ENCODE measurements at regions not wholly inside any gene's neighbourhood (a gene's known extent, or its start where the extent isn't known, plus 50 kb on each side); places are given as distances from the start of the nearest gene placed in this dataset.

GRCh38 chr6:22903826-22904225, 334.5 kb downstream of the HDGFL1 start:
- ATAC-seq (ENCODE audit: low read depth), result no peak
- no peak overlapping the region for H3K23ac ChIP-seq (ENCODE audit: low read depth, low read length)
- intact Hi-C loops (cut with micrococcal nuclease) (no loop called here), dilution Hi-C loops (cut with HindIII; ENCODE audit: low sequenced_read_pairs, unreplicated experiment) (no loop called here), in situ Hi-C loops (cut with MboI; ENCODE audit: low sequenced_read_pairs) (no loop called here)
- TF ChIP-seq RFX5 (IDR thresholded peaks at IDR 0.05; ENCODE audit: low read depth, low read length), result no peak
- no peak for TF ChIP-seq FOS (IDR thresholded peaks at IDR 0.05; ENCODE audit: low read depth, low read length)
- no peak for TF ChIP-seq RAD21 (IDR thresholded peaks at IDR 0.05; ENCODE audit: low read length)
- no peak for TF ChIP-seq CHD1 (IDR thresholded peaks at IDR 0.05; ENCODE audit: low read depth, low read length)
- no peak for TF ChIP-seq CTCF (conservative IDR thresholded peaks at IDR 0.05; ENCODE audit: low read depth, low read length)
- TF ChIP-seq POLR2A (IDR thresholded peaks at IDR 0.05; ENCODE audit: low read depth, low read length), result no peak
- TF ChIP-seq USF2 (IDR thresholded peaks at IDR 0.05; ENCODE audit: low read depth, low read length), result no peak
- no peak for TF ChIP-seq ELK1 (IDR thresholded peaks at IDR 0.05; ENCODE audit: borderline replicate concordance, low read depth, low read length)
- TF ChIP-seq MAFK (IDR thresholded peaks at IDR 0.05; ENCODE audit: low read depth, low read length), result no peak
- TF ChIP-seq BHLHE40 (IDR thresholded peaks at IDR 0.05; ENCODE audit: low read depth, low read length), result no peak
- H3K79me1 ChIP-seq (ENCODE audit: low read depth in 1 of 2, low read length in 2 of 2), result no peaks in the 10 kb centered on the region
- H3K4me2 ChIP-seq (ENCODE audit: low read depth, low read length), result no peak overlapping the region
- no peak overlapping the region for H3K4me3 ChIP-seq (ENCODE audit: insufficient read depth, low read depth, low read length)
- no peak overlapping the region for H3K27ac ChIP-seq (ENCODE audit: insufficient read depth, low read length)
- no peak overlapping the region for H4K8ac ChIP-seq (ENCODE audit: low read depth in 2 of 2, low read length in 2 of 2)
- no peak overlapping the region for H2AK5ac ChIP-seq (ENCODE audit: low read depth, low read length)
- peak overlapping the region; percentile 87; the same call in 1 of the 2 replicates for H4K5ac ChIP-seq (ENCODE audit: low read depth, low read length)
- no peak overlapping the region for H3K56ac ChIP-seq (ENCODE audit: extremely low read depth, insufficient read depth, low read length)
- H3K9ac ChIP-seq (ENCODE audit: low read depth, low read length), result no peak overlapping the region
- H3K4ac ChIP-seq (ENCODE audit: low read depth, low read length), result no peak overlapping the region; the same call in 1 of the 2 replicates
- no peaks in the 10 kb centered on the region for H3K36me3 ChIP-seq (ENCODE audit: control insufficient read depth, insufficient read depth, low read length)
- H3K9me3 ChIP-seq (ENCODE audit: control insufficient read depth, insufficient read depth, low read length), result no peaks in the 10 kb centered on the region
- peak overlapping the region; percentile 47 for H2BK120ac ChIP-seq (ENCODE audit: low read depth, low read length)
- no peaks in the 10 kb centered on the region for H4K20me1 ChIP-seq (ENCODE audit: insufficient read depth, low read length)
- no peak overlapping the region for H2AK9ac ChIP-seq (replicated peaks; ENCODE audit: low read depth, low read length, poor library complexity)
- peaks cover 3% of the 10 kb centered on the region; the same call in 1 of the 2 replicates for H3K9me1 ChIP-seq (ENCODE audit: insufficient read depth, low read length)
- no peak for DNase-seq
- no TSS peak for BruUV-seq (replicated peaks)
- WGBS, 2 experiments (ENCODE audit: extremely low coverage in 2 of 2, insufficient read length in 1 of 2), result no CpG with 5 or more reads among the region's 3 CpGs
- H2BK5ac ChIP-seq (ENCODE audit: low read depth, low read length, poor library complexity, severe bottlenecking), result peak overlapping the region; percentile 42
- H3K4me1 ChIP-seq (ENCODE audit: control insufficient read depth, insufficient read depth, low read length), result no peaks in the 10 kb centered on the region
- H2BK15ac ChIP-seq (ENCODE audit: low read depth, low read length), result no peak overlapping the region
- no peak overlapping the region for H4K91ac ChIP-seq (ENCODE audit: insufficient read depth, low read depth, low read length)
- no peak overlapping the region for H3K14ac ChIP-seq (replicated peaks; ENCODE audit: low read depth, low read length)
- no peak overlapping the region for H2BK20ac ChIP-seq (ENCODE audit: low read depth, low read length)
- H2AFZ ChIP-seq (replicated peaks; ENCODE audit: low read length, poor library complexity), result no peak overlapping the region
- no peaks in the 10 kb centered on the region for H3K27me3 ChIP-seq (ENCODE audit: control insufficient read depth, insufficient read depth, low read length)
- ChIA-PET POLR2A (ENCODE audit: unreplicated experiment) (no interaction called here), CTCF (no interaction called here)
- H3K18ac ChIP-seq (ENCODE audit: low read depth, low read length), result peak overlapping the region; percentile 6; the same call in 1 of the 2 replicates
